PC-9 (cell line): ENCODE measurements at regions not wholly inside any gene's neighbourhood (a gene's known extent, or its start where the extent isn't known, plus 50 kb on each side); places are given as distances from the start of the nearest gene placed in this dataset.

Experiments used
- BruUV-seq: library from RNA; stranded (reverse); fragments of 400-500 nt; replicated peaks from 2 replicates; lab custom pipeline; 2021; lab: Mats Ljungman, UMichigan
- CTCF ChIA-PET: fragments of 300-600 bp; sonication (Branson Sonifier 250); formaldehyde crosslinking; loops from one replicate; lab custom pipeline; 2022; ENCODE audit warnings: antibody characterized with exemption; lab: Charles Lee
- POLR2A ChIA-PET: fragments of 300-600 bp; sonication (Branson Sonifier 250); formaldehyde crosslinking; loops from one replicate; lab custom pipeline; 2022; ENCODE audit warnings: antibody characterized with exemption; ENCODE audit not compliant: unreplicated experiment; lab: Charles Lee
- DNase-seq, 2 experiments: peaks; one replicate each; pipeline versions ENCODE4 v3.0.0 to v3.0.0-alpha.2; 2015 to 2022; ENCODE audit warnings: mixed read lengths in 1 of 2
- H2AFZ ChIP-seq: fragments of 200-600 bp; sonication (generic); 2 replicates; pipeline ENCODE4 v1.8.1; 2017; ENCODE audit warnings: antibody characterized with exemption
- H3F3A ChIP-seq: fragments of 200-600 bp; sonication (generic); 2 replicates; pipeline ENCODE4 v1.8.1; 2017; ENCODE audit warnings: antibody characterized with exemption, mild to moderate bottlenecking, low read depth; ENCODE audit not compliant: insufficient read depth
- H3K27ac ChIP-seq: fragments of 200-600 bp; sonication (generic); 2 replicates; pipeline ENCODE4 v1.6.1; 2016; ENCODE audit warnings: mixed run types
- H3K27me3 ChIP-seq: fragments of 200-600 bp; sonication (generic); 2 replicates; pipeline ENCODE4 v1.6.1; 2016; ENCODE audit warnings: low read depth, mixed run types; ENCODE audit not compliant: insufficient read depth
- H3K36me3 ChIP-seq: fragments of 200-600 bp; sonication (generic); 2 replicates; pipeline ENCODE4 v1.6.1; 2016; ENCODE audit warnings: low read depth, mixed run types
- H3K4me1 ChIP-seq: fragments of 200-600 bp; sonication (generic); replicated peaks from 2 replicates; pipeline ENCODE4 v1.6.1; 2016; ENCODE audit warnings: mixed run types; ENCODE audit not compliant: insufficient read depth
- H3K4me2 ChIP-seq: fragments of 200-600 bp; sonication (generic); 2 replicates; pipeline ENCODE4 v1.6.1; 2017; ENCODE audit warnings: mixed run types
- H3K4me3 ChIP-seq: fragments of 200-600 bp; sonication (generic); 2 replicates; pipeline ENCODE4 v1.6.1; 2016; ENCODE audit warnings: mixed run types
- H3K79me2 ChIP-seq: fragments of 200-600 bp; sonication (generic); 2 replicates; pipeline ENCODE4 v1.6.1; 2017; ENCODE audit warnings: low read depth, mixed run types
- H3K9me2 ChIP-seq: fragments of 200-600 bp; sonication (generic); 2 replicates; pipeline ENCODE4 v1.8.1; 2017; ENCODE audit warnings: mild to moderate bottlenecking; ENCODE audit not compliant: insufficient read depth
- H3K9me3 ChIP-seq: fragments of 200-600 bp; sonication (generic); 2 replicates; pipeline ENCODE4 v1.8.1; 2016; ENCODE audit warnings: low read depth; ENCODE audit not compliant: insufficient read depth
- H4K20me1 ChIP-seq: fragments of 200-600 bp; sonication (generic); 2 replicates; pipeline ENCODE4 v1.8.1; 2017; ENCODE audit not compliant: insufficient read depth
- CTCF ChIP-seq: fragments of 200-600 bp; sonication (generic); conservative IDR thresholded peaks from 2 replicates; pipeline ENCODE4 v1.6.1; 2017; ENCODE audit warnings: mixed run types, antibody characterized with exemption, mild to moderate bottlenecking, moderate library complexity
- EZH2 ChIP-seq: fragments of 200-600 bp; sonication (generic); IDR thresholded peaks from 2 replicates; pipeline ENCODE4 v1.8.0; 2017; ENCODE audit warnings: antibody characterized with exemption, low read depth
- intact Hi-C: fragments of 100-400 bp; cut with micrococcal nuclease; formaldehyde crosslinking; loops from one replicate; pipeline ENCODE4 v1.10.0; 2022; ENCODE audit not compliant: unreplicated experiment

GRCh38 chr6:9942131-9942530 is 472.7 kb downstream of the TFAP2A start:
- no TSS peak for BruUV-seq
- DNase-seq = no peak
- Histone ChIP-seq H3K79me2 (no peaks in the 10 kb centered on the region), H3K27me3 (no peaks in the 10 kb centered on the region), H3K36me3 (no peaks in the 10 kb centered on the region), H4K20me1 (no peaks in the 10 kb centered on the region), H3K4me1 (no peaks in the 10 kb centered on the region), H3F3A (no peaks in the 10 kb centered on the region), H3K4me3 (no peak overlapping the region), H3K9me3 (no peaks in the 10 kb centered on the region), H2AFZ (no peak overlapping the region), H3K9me2 (no peaks in the 10 kb centered on the region), H3K27ac (no peak overlapping the region), H3K4me2 (no peak overlapping the region)
- no peak for TF ChIP-seq CTCF
- no peak for TF ChIP-seq EZH2
- CTCF ChIA-PET = no interaction called here
- intact Hi-C loops = no loop called here
- POLR2A ChIA-PET = no interaction called here

- CTCF ChIA-PET = no interaction called here
Observed at GRCh38 chr6:9938801-9939200, 476.1 kb downstream of the TFAP2A start.

GRCh38 chr6:9937031-9937763 is 477.7 kb downstream of the TFAP2A start:
- H3K4me1 ChIP-seq = no peaks in the 10 kb centered on the region
- no peaks in the 10 kb centered on the region for H3K36me3 ChIP-seq
- TF ChIP-seq CTCF = no peak
- TF ChIP-seq EZH2 = no peak
- H4K20me1 ChIP-seq = no peaks in the 10 kb centered on the region
- no peak overlapping the region for H3K4me3 ChIP-seq
- ChIA-PET CTCF (no interaction called here), POLR2A (no interaction called here)
- H3K27ac ChIP-seq = no peak overlapping the region
- DNase-seq = no peak
- no peak overlapping the region for H3K4me2 ChIP-seq
- intact Hi-C loops = no loop called here
- H3K9me2 ChIP-seq = no peaks in the 10 kb centered on the region
- no peaks in the 10 kb centered on the region for H3K79me2 ChIP-seq
- H3F3A ChIP-seq = no peaks in the 10 kb centered on the region
- no TSS peak for BruUV-seq
- no peaks in the 10 kb centered on the region for H3K27me3 ChIP-seq
- H2AFZ ChIP-seq = no peak overlapping the region
- H3K9me3 ChIP-seq = no peaks in the 10 kb centered on the region

More at GRCh38 chr6:9938801-9939200, 476.1 kb downstream of the TFAP2A start:
- Histone ChIP-seq H3K4me1 (no peaks in the 10 kb centered on the region), H3K4me2 (no peak overlapping the region), H3K9me3 (no peaks in the 10 kb centered on the region), H3K79me2 (no peaks in the 10 kb centered on the region), H2AFZ (no peak overlapping the region), H3K27ac (no peak overlapping the region), H3K4me3 (no peak overlapping the region), H3K9me2 (no peaks in the 10 kb centered on the region), H3K36me3 (no peaks in the 10 kb centered on the region), H4K20me1 (no peaks in the 10 kb centered on the region), H3F3A (no peaks in the 10 kb centered on the region), H3K27me3 (no peaks in the 10 kb centered on the region)
- POLR2A ChIA-PET = interaction anchor here (0.7 kb wide), 1 partner anchor 1431 kb away, joined by 4 read pairs; no protein-coding TSS in a partner anchor
- TF ChIP-seq EZH2 (no peak), CTCF (no peak)
- no TSS peak for BruUV-seq
- DNase-seq = no peak
- intact Hi-C loops = no loop called here
